HG03521 (cell line): ENCODE measurements at regions not wholly inside any gene's neighbourhood (a gene's known extent, or its start where the extent isn't known, plus 50 kb on each side); places are given as distances from the start of the nearest gene placed in this dataset.

Experiments
- ATAC-seq: cut with Tn5 transposase; IDR thresholded peaks from one replicate; pipeline ENCODE4 v1.9.1; 2021; ENCODE audit warnings: mild to moderate bottlenecking, moderate library complexity; ENCODE audit not compliant: unreplicated experiment

DNA sequence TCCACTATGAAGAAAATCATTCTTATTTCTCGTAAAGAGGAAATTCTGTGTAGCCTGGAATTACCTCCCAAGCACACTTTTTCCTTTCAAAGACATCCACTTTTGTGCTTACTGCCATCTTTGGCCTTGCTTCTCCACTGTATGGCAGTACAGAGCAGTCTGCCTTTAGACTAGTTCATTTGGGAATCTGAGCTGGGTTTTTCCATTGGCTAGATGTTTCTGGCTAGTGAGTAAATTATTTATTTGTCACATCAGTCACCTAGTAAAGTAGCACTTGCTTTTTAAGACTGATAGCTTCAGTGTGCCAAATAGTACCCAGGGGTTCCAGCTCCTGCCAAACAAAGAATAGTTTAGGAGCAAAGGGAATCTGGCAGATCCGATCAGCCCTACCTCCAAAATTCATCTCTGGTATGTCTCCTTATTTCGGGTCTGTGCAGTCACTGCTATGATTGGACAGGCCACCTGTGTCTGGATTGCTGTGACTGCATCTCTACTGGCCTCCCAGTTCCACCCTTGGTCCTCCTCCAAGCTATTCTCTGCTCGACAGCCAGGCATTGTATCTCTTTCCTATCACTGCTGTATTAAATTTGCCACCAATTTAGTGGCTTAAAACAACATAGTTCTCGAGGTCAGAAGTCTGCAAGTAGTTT is 97.6 kb downstream of the NUDT12 start:
- no peak for ATAC-seq

DNA sequence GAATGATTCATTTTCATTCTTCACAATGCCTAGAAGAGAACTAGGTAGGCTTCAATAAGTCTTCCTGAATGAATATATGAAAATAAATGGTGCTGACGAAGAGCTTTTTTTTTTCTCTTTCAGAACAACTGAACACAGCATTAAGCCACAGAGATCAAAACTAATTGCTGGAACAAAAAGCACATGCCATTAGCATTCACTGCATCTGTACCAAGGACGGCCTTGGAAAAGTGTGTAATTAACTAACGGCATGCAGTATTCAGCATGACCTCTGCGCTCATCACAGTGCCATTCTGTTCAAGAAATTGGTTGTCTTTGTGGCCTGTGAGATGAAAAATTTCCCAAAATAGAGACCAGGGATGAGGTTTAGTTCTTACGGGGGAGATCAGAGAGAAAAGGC is 99.3 kb downstream of the NUDT12 start:
- no peak for ATAC-seq

DNA sequence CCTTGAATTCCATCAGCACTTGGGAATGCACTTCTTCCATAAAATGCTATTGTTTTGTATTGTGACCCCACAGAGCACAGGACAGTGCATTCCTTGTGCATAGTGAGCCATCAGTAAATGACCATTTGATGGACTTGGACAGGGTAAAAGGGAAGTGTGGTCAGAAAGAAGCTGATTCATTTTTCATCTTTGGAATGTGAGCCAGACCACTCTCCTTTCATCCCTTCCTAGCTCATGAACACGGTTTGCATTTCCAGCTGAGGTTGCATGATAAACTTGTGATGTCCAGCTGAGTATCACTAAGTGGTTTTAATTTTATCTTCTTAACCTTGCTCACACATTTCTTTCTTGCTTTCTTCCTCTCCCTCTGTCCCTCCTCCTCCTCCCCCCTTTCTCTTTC is 101.3 kb downstream of the NUDT12 start:
- ATAC-seq, result no peak

DNA sequence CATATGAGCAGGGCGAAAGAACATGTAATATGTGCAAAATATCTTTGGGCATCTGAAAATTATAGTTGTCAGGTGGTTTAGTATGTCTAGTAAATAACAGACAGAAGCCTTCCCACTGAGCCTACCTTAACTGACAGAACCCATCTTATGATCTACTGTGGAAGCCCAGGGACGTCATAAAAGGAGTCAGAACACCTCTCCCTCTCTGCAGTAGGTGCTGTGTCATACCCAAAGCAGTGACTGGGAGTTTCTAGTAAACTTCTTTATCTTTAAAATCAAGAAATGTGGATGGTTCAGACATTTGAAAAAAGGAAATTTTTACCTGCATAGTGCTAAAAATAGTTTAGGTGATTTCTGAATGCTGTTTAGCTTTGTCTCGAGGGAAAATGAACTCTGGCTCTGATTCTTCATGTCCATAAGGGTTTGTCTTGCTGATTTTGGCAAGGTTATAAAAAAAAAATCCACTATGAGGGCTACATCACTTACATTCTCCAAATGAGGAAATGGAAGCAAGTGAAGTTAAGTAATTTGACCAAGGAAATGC is 104.0 kb downstream of the NUDT12 start:
- no peak for ATAC-seq

GRCh38 chr5:103456476-103456875 is 106.1 kb downstream of the NUDT12 start:
- no peak for ATAC-seq

- ATAC-seq, result no peak
Observed at GRCh38 chr5:103455796-103456195, 106.8 kb downstream of the NUDT12 start.

DNA sequence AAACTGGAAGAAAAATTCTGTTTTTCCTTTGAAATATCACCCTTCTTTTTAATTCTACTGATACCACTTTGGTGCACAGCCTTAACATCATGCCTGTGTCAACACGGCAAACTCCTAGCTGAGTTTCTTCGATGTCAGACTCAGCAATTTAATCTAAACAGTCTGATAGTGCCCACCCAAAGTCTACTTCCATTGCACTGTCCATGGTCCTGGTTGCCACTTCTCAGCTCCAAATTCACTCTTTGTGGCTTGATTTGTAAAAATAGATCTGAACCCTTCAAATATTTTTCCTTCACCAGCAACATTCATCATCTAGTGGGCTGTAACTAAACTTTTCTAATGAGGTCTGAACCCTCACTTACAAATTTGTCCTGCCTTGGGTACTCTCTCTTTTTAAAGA is 107.8 kb downstream of the NUDT12 start:
- no peak for ATAC-seq

GRCh38 chr5:103452666-103453065 is 109.9 kb downstream of the NUDT12 start:
- ATAC-seq, result no peak

DNA sequence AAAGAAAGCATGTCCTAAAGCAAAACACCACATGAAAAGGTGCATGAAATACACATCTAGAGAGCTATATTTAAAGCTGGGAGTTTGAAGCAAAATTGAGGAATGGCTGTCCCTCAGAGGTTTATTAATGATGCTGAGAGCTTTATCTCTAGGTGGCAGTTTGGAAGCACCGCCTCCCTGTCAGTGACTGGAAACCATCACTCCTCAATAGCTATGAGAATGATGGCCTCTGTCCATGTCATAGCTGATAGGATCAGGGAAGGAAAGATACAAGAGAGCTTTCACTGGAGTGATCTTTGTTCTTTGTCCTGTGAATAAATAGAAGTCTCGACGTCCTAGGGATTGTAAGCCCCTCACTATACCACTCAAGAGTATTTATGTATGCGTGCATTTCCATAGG is 110.5 kb downstream of the NUDT12 start:
- ATAC-seq, result no peak

DNA sequence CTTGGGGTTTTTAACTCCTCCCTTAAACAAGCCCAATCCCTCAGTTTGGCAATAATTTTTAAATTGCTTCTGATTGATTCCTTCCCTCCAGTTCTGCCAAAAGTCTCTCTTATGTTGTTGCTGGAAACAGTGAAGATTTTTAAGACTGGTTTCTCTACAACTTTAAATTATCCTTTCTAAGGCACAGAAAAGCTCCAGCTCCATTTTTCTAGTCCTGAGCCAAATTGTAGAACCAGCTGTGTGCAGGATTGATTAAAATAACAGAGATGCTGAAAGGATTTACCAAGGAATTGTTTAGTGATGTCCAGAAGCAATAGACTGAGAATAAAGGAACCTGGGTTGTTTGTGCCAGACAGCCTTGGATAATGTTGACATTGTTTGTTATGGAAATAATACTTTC is 111.3 kb downstream of the NUDT12 start:
- ATAC-seq, result no peak

GRCh38 chr5:103450333-103451061 is 112.1 kb downstream of the NUDT12 start:
- no peak for ATAC-seq

GRCh38 chr5:103446813-103447212 is 115.8 kb downstream of the NUDT12 start:
- ATAC-seq, result no peak

GRCh38 chr5:103445426-103446035 is 117.1 kb downstream of the NUDT12 start:
- ATAC-seq, result no peak

DNA sequence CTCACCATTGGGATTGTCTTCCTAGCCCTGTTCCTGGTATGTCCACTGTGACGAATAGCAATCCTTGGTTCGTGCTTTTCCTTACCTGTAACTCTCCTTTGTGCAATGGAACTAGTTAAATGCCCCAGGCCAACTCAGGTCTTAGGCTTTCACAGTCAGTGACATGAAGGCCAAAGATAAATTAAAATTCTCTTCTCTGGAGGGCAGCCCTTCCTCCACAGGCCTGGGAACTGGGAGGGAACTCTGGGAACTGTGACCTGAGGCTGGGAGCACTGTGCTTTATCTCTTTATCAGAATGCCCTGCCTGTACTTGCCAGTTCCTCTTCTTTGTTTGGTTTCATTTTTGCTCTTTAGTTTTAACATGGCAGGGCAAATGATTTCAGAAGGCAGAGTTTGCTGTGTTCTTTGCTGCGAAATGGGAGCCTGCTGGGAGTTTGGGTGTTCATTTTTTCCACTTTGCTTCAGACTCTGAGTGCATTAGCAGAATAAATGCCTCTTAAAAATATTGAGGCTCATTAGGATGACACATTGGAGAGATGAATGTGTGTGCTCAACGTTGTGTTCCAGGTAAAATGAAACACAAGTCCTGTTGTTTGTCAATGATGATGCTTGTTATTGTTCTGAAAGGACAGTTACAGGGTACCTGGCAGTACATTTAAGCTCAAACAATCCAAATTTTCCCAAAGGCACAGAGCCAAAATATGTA is 118.1 kb downstream of the NUDT12 start:
- ATAC-seq, result peak; percentile 45

DNA sequence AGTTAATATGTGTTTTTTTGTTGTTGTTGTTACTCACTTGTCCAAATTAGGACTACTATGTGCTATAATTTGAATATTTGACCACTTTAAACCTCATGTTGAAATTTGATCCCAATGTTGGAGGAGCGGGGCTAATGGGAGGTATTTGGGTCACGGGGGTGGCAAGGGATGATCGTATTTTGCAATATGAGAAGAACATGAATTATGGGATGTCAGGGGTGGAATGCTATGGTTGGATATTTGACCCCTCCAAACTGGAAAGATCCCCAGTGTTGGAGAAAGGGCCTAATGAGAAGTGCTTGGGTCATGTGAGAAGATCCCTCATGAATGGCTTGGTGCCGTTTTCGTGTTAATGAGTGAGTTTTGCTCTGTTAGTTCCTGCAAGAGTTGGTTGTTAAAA is 119.8 kb downstream of the NUDT12 start:
- no peak for ATAC-seq

- no peak for ATAC-seq
Observed at GRCh38 chr5:103441523-103441922, 121.1 kb downstream of the NUDT12 start.

GRCh38 chr5:103439007-103439406 is 123.6 kb downstream of the NUDT12 start:
- no peak for ATAC-seq

GRCh38 chr5:103436656-103437055 is 125.9 kb downstream of the NUDT12 start:
- ATAC-seq, result no peak

GRCh38 chr5:103436112-103436511 is 126.5 kb downstream of the NUDT12 start:
- no peak for ATAC-seq

GRCh38 chr5:103435136-103435889 is 127.3 kb downstream of the NUDT12 start:
- no peak for ATAC-seq

GRCh38 chr5:103434057-103434456 is 128.5 kb downstream of the NUDT12 start:
- ATAC-seq, result no peak
